GM12878 (cell line): ENCODE measurements at regions not wholly inside any gene's neighbourhood (a gene's known extent, or its start where the extent isn't known, plus 50 kb on each side); places are given as distances from the start of the nearest gene placed in this dataset.
A peak's percentile ranks its signal among the peaks of the same experiment; 100 is the strongest.

Source experiments
- HCFC1 ChIP-seq: fragments of 150-350 bp; IDR thresholded peaks from 2 replicates; pipeline ENCODE4 v1.6.1; 2014; ENCODE audit warnings: low read length
- IKZF2 ChIP-seq, 2 experiments: fragments of 450-650 bp; IDR thresholded peaks; 2 replicates each; pipeline ENCODE4 v1.6.1; 2017; ENCODE audit warnings: mild to moderate bottlenecking in 2 of 2, moderate library complexity in 2 of 2
- NFIC ChIP-seq: IDR thresholded peaks from 2 replicates; pipeline ENCODE4 v1.6.1; 2012; ENCODE audit warnings: low read depth, mild to moderate bottlenecking, inconsistent platforms, low read length, moderate library complexity
- NFXL1 ChIP-seq: fragments of 450-650 bp; IDR thresholded peaks from 2 replicates; pipeline ENCODE4 v1.6.1; 2017; ENCODE audit warnings: antibody characterized with exemption, mild to moderate bottlenecking, borderline replicate concordance
- NR2C2 ChIP-seq: IDR thresholded peaks from 2 replicates; pipeline ENCODE4 v1.6.1; 2011; ENCODE audit warnings: borderline replicate concordance, low read depth; ENCODE audit not compliant: control insufficient read depth, insufficient read length
- PML ChIP-seq: IDR thresholded peaks from 2 replicates; pipeline ENCODE4 v1.6.1; 2012; ENCODE audit warnings: low read length, inconsistent platforms
- RAD21 ChIP-seq: IDR thresholded peaks from 2 replicates; pipeline ENCODE4 v1.6.1; 2011; ENCODE audit warnings: mild to moderate bottlenecking, low read depth, low read length, moderate library complexity; ENCODE audit not compliant: insufficient read depth
- RBBP5 ChIP-seq: fragments of 200-600 bp; sonication (generic); conservative IDR thresholded peaks from 2 replicates; pipeline ENCODE4 v1.6.1; 2016
- SUZ12 ChIP-seq: fragments of 200-600 bp; sonication (generic); IDR thresholded peaks from one replicate; pipeline ENCODE4 v1.6.1; 2018; ENCODE audit warnings: antibody characterized with exemption, mild to moderate bottlenecking; ENCODE audit not compliant: unreplicated experiment
- TF ChIP-seq, protein P1 (sequence below): fragments of 450-650 bp; formaldehyde crosslinking; IDR thresholded peaks from 2 replicates; pipeline ENCODE4 v1.4.0; 2020; ENCODE audit warnings: mild to moderate bottlenecking, moderate library complexity
- TF ChIP-seq, protein P2 (sequence below): fragments of 450-650 bp; formaldehyde crosslinking; IDR thresholded peaks from 2 replicates; pipeline ENCODE4 v1.4.0; 2022; ENCODE audit warnings: mild to moderate bottlenecking, moderate library complexity
- TF ChIP-seq, protein P3 (sequence below): fragments of 450-650 bp; IDR thresholded peaks from 2 replicates; pipeline ENCODE4 v1.6.1; 2016; ENCODE audit warnings: mild to moderate bottlenecking, moderate library complexity, borderline replicate concordance
- TF ChIP-seq, protein P4 (sequence below): IDR thresholded peaks from 2 replicates; pipeline ENCODE4 v1.6.1; 2011; ENCODE audit warnings: borderline replicate concordance, low read depth, mild to moderate bottlenecking, moderate library complexity, mixed read lengths, low read length; ENCODE audit not compliant: insufficient read depth; ENCODE audit errors: extremely low read length

DNA sequence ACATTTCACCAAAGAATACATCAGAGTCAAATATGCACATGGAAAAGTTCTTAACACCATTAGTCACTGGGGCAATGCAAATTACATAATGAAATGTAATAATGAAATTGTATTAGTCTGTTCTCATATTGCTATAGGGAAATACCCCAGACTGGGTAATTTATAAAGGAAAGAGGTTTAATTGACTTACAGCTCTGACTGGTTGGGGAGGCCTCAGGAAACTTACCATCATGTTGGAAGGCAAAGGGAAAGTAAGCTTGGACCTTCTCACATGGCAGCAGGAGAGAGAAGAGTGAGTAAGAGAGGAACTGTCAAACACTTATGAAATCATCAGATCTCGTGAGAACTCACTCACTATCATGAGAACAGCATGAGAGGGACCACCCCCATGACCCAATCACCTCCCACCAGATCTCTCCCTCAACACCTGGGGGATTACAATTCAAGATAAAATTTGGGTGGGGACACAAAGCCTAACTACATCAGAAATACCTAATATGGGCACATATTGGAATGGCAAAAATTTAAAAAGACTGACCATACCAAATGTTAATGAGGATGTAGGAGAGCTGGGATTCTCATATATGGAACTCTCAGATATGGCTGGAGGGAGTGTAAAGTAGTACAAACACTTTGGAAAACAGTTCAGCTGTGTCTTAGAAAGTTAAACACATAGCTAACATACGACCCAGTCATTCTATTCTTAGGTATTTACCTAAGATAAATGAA is 65.1 kb upstream of the CD44 start (continued):
- TF ChIP-seq, protein P1, sequence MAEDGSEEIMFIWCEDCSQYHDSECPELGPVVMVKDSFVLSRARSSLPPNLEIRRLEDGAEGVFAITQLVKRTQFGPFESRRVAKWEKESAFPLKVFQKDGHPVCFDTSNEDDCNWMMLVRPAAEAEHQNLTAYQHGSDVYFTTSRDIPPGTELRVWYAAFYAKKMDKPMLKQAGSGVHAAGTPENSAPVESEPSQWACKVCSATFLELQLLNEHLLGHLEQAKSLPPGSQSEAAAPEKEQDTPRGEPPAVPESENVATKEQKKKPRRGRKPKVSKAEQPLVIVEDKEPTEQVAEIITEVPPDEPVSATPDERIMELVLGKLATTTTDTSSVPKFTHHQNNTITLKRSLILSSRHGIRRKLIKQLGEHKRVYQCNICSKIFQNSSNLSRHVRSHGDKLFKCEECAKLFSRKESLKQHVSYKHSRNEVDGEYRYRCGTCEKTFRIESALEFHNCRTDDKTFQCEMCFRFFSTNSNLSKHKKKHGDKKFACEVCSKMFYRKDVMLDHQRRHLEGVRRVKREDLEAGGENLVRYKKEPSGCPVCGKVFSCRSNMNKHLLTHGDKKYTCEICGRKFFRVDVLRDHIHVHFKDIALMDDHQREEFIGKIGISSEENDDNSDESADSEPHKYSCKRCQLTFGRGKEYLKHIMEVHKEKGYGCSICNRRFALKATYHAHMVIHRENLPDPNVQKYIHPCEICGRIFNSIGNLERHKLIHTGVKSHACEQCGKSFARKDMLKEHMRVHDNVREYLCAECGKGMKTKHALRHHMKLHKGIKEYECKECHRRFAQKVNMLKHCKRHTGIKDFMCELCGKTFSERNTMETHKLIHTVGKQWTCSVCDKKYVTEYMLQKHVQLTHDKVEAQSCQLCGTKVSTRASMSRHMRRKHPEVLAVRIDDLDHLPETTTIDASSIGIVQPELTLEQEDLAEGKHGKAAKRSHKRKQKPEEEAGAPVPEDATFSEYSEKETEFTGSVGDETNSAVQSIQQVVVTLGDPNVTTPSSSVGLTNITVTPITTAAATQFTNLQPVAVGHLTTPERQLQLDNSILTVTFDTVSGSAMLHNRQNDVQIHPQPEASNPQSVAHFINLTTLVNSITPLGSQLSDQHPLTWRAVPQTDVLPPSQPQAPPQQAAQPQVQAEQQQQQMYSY (CRISPR knock-in tag) = no peak
- TF ChIP-seq NFIC (0 out of 2 replicates have a peak, but pooled peaks have one; percentile 32), PML (no peak), IKZF2 (IDR thresholded peaks at IDR 0.05) (peak in 1 of 2 experiments; percentile 19; a peak in 1 of 4 replicates), HCFC1 (no peak), RBBP5 (no peak), NFXL1 (no peak), SUZ12 (no peak), NR2C2 (no peak), RAD21 (no peak)
- TF ChIP-seq, protein P2, sequence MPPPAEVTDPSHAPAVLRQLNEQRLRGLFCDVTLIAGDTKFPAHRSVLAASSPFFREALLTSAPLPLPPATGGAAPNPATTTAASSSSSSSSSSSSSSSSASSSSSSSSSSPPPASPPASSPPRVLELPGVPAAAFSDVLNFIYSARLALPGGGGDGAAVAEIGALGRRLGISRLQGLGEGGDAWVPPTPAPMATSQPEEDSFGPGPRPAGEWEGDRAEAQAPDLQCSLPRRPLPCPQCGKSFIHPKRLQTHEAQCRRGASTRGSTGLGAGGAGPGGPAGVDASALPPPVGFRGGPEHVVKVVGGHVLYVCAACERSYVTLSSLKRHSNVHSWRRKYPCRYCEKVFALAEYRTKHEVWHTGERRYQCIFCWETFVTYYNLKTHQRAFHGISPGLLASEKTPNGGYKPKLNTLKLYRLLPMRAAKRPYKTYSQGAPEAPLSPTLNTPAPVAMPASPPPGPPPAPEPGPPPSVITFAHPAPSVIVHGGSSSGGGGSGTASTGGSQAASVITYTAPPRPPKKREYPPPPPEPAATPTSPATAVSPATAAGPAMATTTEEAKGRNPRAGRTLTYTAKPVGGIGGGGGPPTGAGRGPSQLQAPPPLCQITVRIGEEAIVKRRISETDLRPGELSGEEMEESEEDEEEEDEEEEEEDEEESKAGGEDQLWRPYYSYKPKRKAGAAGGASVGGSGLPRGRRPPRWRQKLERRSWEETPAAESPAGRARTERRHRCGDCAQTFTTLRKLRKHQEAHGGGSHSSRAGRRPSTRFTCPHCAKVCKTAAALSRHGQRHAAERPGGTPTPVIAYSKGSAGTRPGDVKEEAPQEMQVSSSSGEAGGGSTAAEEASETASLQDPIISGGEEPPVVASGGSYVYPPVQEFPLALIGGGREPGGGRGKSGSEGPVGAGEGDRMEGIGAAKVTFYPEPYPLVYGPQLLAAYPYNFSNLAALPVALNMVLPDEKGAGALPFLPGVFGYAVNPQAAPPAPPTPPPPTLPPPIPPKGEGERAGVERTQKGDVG (CRISPR knock-in tag) = no peak
- TF ChIP-seq, protein P3, sequence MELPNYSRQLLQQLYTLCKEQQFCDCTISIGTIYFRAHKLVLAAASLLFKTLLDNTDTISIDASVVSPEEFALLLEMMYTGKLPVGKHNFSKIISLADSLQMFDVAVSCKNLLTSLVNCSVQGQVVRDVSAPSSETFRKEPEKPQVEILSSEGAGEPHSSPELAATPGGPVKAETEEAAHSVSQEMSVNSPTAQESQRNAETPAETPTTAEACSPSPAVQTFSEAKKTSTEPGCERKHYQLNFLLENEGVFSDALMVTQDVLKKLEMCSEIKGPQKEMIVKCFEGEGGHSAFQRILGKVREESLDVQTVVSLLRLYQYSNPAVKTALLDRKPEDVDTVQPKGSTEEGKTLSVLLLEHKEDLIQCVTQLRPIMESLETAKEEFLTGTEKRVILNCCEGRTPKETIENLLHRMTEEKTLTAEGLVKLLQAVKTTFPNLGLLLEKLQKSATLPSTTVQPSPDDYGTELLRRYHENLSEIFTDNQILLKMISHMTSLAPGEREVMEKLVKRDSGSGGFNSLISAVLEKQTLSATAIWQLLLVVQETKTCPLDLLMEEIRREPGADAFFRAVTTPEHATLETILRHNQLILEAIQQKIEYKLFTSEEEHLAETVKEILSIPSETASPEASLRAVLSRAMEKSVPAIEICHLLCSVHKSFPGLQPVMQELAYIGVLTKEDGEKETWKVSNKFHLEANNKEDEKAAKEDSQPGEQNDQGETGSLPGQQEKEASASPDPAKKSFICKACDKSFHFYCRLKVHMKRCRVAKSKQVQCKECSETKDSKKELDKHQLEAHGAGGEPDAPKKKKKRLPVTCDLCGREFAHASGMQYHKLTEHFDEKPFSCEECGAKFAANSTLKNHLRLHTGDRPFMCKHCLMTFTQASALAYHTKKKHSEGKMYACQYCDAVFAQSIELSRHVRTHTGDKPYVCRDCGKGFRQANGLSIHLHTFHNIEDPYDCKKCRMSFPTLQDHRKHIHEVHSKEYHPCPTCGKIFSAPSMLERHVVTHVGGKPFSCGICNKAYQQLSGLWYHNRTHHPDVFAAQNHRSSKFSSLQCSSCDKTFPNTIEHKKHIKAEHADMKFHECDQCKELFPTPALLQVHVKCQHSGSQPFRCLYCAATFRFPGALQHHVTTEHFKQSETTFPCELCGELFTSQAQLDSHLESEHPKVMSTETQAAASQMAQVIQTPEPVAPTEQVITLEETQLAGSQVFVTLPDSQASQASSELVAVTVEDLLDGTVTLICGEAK = no peak
- TF ChIP-seq, protein P4, sequence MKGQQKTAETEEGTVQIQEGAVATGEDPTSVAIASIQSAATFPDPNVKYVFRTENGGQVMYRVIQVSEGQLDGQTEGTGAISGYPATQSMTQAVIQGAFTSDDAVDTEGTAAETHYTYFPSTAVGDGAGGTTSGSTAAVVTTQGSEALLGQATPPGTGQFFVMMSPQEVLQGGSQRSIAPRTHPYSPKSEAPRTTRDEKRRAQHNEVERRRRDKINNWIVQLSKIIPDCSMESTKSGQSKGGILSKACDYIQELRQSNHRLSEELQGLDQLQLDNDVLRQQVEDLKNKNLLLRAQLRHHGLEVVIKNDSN = no peak
